ENCODE measurements at regions not wholly inside any gene's neighbourhood (a gene's known extent, or its start where the extent isn't known, plus 50 kb on each side); places are given as distances from the start of the nearest gene placed in this dataset.
"Not testable (repeated sequence)": the region's sequence is repeated elsewhere in the genome, so short reads cannot be mapped to it uniquely, and the experiment has no call there.

GRCh38 chr13:58889474-58889873 is 1257.9 kb downstream of the PCDH17 start:
- DNase-seq (ENCODE audit: low read depth), result no peak

- peak; percentile 37 for DNase-seq (ENCODE audit: low read depth)
Measured at GRCh38 chr13:58893396-58893795, 1261.9 kb downstream of the PCDH17 start.

GRCh38 chr13:58906329-58907007 is 1257.3 kb downstream of the DIAPH3 start:
- DNase-seq (ENCODE audit: low read depth), result no peak

GRCh38 chr13:58907347-58907746 is 1256.4 kb downstream of the DIAPH3 start:
- no peak for DNase-seq (ENCODE audit: low read depth)

- DNase-seq (ENCODE audit: low read depth), result no peak
Measured at GRCh38 chr13:58908019-58908679, 1255.6 kb downstream of the DIAPH3 start.

GRCh38 chr13:58919551-58919950 is 1244.2 kb downstream of the DIAPH3 start:
- no peak for DNase-seq (ENCODE audit: low read depth)

- peak; percentile 30 for DNase-seq (ENCODE audit: low read depth)
Measured at GRCh38 chr13:58921129-58921528, 1242.6 kb downstream of the DIAPH3 start.

GRCh38 chr13:58926858-58927257 is 1236.9 kb downstream of the DIAPH3 start:
- no peak for DNase-seq (ENCODE audit: low read depth)

- DNase-seq (ENCODE audit: low read depth), result no peak
Measured at GRCh38 chr13:58933475-58933874, 1230.3 kb downstream of the DIAPH3 start.

- no peak for DNase-seq (ENCODE audit: low read depth)
Measured at GRCh38 chr13:58935689-58936088, 1228.0 kb downstream of the DIAPH3 start.

GRCh38 chr13:58946274-58946673 is 1217.5 kb downstream of the DIAPH3 start:
- DNase-seq (ENCODE audit: low read depth), result no peak

- no peak for DNase-seq (ENCODE audit: low read depth)
Measured at GRCh38 chr13:58949646-58950045, 1214.1 kb downstream of the DIAPH3 start.

- DNase-seq (ENCODE audit: low read depth), result no peak
Measured at GRCh38 chr13:58950911-58951310, 1212.8 kb downstream of the DIAPH3 start.

- DNase-seq (ENCODE audit: low read depth), result no peak
Measured at GRCh38 chr13:58953638-58954037, 1210.1 kb downstream of the DIAPH3 start.

GRCh38 chr13:58955546-58956385 is 1208.0 kb downstream of the DIAPH3 start:
- no peak for DNase-seq (ENCODE audit: low read depth)

- DNase-seq (ENCODE audit: low read depth), result not testable (repeated sequence)
Measured at GRCh38 chr13:58958097-58958496, 1205.6 kb downstream of the DIAPH3 start.

GRCh38 chr13:58960888-58961287 is 1202.8 kb downstream of the DIAPH3 start:
- DNase-seq (ENCODE audit: low read depth), result peak; percentile 42

- peak; percentile 46 for DNase-seq (ENCODE audit: low read depth)
Measured at GRCh38 chr13:58963321-58963720, 1200.4 kb downstream of the DIAPH3 start.

GRCh38 chr13:58964048-58964447 is 1199.7 kb downstream of the DIAPH3 start:
- DNase-seq (ENCODE audit: low read depth), result no peak

GRCh38 chr13:58977085-58977484 is 1186.6 kb downstream of the DIAPH3 start:
- no peak for DNase-seq (ENCODE audit: low read depth)

- no peak for DNase-seq (ENCODE audit: low read depth)
Measured at GRCh38 chr13:58978331-58978730, 1185.4 kb downstream of the DIAPH3 start.

GRCh38 chr13:58979851-58980250 is 1183.9 kb downstream of the DIAPH3 start:
- DNase-seq (ENCODE audit: low read depth), result no peak

- no peak for DNase-seq (ENCODE audit: low read depth)
Measured at GRCh38 chr13:58985845-58986244, 1177.9 kb downstream of the DIAPH3 start.

All from renal cortical epithelial cell (primary cell).